Globus pallidus (tissue), 1 donor: ENCODE measurements at regions not wholly inside any gene's neighbourhood (a gene's known extent, or its start where the extent isn't known, plus 50 kb on each side); places are given as distances from the start of the nearest gene placed in this dataset.
"Not testable (repeated sequence)": the region's sequence is repeated elsewhere in the genome, so short reads cannot be mapped to it uniquely, and the experiment has no call there.

Source experiments
- DNase-seq: peaks from one replicate; pipeline ENCODE4 v3.0.0-alpha.2; 2015; ENCODE audit warnings: low spot score

DNA sequence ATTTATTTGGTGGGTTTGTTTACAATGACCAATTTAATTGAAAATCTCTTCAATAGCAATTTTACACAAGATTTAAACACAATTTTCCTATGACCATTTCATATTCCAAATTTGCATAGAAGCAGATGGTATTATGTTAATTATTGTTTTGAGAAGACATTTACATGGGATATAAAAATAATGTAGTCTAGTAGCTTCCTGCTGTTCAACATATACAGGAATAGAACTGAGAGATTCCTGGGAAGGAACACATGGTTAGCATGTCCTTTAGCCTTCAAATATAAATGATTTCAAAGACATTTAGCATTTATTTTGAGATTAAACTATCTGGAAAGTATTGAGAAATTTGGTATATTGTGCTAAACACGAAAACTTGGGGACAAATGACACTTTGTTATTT lies 129.6 kb downstream of the KCNE4 start:
- no peak for DNase-seq

DNA sequence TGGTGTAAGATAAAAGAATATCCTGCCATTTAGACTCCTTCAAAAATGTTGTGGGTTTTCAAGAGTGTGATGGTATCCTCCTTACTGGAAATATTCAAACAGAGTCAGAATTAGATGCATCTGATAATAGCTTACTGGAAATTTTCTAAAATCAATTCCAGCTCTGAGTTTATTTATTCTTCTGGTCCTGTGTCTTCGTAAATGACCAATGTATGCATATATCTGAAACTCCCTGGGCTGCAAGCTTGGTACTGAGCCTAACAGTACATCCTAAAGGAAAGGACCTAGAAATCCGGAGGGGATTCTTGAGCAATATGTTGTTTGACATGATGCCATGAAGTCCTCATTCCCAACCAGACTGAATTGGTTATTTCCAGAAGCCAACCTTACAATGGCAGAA lies 130.4 kb downstream of the KCNE4 start:
- DNase-seq: no peak

DNA sequence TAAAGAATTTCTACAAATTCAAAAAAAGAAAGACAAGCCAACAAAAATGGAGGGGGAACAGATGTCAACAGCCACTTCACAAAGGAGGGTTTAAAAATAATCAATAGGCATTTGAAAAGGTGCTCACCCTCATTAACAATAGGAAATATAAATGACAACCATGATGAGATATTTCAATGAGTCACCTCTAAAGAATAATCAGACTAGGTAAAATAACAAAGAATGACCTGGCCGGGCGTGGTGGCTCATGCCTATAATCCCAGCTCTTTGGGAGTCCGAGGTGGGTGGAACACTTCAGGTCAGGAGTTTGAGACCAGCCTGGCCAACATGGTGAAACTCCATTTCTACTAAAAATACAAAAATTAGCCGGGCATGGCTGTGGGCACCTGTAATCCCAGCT lies 133.6 kb downstream of the KCNE4 start:
- DNase-seq: no peak

DNA sequence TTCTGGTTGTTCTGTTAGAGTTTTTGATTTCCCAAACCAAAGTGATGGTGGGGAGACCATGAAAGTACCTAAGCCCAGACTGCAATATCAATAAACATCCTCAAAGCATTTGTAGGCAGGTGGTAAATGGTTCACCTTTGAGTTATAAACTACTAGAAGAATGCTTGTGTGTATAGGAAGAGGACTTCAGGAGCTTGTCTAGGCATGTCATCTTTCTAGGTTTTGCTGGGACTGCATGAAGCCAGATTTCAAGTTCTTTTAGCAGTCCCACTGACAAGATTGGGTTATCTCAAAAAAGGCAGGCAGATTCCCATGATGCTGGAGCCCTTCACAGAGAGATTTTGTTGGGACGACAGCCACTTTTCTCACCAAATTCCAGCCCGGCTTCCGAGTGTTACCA lies 135.3 kb downstream of the KCNE4 start:
- DNase-seq: no peak

DNA sequence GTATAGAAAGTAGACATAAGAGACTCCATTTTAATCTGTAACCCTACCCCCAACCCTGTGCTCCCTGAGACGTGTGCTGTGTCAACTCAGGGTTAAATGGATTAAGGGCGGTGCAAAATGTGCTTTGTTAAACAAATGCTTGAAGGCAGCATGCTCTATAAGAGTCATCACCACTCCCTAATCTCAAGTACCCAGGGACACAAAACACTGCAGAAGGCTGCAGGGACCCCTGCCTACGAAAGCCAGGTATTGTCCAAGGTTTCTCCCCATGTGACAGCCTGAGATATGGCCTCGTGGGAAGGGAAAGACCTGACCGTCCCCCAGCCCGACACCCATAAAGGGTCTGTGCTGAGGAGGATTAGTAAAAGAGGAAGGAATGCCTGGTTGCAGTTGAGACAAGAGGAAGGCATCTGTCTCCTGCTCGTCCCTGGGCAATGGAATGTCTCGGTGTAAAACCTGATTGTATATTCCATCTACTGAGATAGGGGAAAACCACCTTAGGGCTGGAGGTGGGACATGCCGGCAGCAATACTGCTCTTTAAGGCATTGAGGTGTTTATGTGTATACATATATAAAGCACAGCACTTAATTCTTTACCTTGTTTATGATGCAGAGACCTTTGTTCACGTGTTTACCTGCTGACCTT lies 138.7 kb downstream of the KCNE4 start:
- DNase-seq: not testable (repeated sequence)

DNA sequence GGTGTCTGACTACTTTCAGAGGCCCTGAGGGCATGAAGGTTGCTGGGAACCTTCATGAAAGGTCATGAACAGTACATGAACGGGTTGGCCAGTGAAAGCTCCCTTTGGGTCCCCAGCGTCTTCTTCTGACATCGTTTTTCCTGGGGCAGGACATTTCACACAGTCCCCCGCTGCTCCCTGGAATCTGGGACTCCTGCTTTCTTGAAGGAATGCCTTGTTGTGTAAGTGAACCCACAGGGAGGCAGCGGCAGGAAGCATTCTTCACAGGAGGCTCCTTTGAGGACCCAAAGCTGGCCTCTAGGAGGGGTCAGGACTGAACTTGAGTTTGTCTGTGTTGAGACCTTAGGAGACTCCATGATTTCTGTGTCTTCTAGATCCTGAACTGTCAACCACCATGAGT lies 144.3 kb downstream of the KCNE4 start:
- no peak for DNase-seq

DNA sequence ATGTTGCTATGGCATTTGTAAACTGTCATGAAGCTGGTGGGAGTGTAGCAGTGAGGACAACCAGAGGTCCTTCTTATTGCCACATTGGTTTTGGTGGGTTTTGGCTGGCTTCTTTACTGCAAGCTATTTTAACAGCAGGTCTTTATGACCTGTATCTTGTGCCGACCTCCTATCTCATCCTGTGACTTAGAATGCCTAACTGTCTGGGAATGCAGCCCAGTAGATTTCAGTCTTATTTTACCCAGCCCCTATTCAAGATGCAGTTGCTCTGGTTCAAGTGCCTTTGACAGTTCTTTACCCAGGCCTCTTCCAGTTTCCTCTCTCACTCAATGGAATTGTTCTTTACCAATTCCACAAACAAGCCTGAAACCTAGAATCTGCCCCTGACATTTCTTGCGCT lies 145.1 kb downstream of the KCNE4 start:
- no peak for DNase-seq

DNA sequence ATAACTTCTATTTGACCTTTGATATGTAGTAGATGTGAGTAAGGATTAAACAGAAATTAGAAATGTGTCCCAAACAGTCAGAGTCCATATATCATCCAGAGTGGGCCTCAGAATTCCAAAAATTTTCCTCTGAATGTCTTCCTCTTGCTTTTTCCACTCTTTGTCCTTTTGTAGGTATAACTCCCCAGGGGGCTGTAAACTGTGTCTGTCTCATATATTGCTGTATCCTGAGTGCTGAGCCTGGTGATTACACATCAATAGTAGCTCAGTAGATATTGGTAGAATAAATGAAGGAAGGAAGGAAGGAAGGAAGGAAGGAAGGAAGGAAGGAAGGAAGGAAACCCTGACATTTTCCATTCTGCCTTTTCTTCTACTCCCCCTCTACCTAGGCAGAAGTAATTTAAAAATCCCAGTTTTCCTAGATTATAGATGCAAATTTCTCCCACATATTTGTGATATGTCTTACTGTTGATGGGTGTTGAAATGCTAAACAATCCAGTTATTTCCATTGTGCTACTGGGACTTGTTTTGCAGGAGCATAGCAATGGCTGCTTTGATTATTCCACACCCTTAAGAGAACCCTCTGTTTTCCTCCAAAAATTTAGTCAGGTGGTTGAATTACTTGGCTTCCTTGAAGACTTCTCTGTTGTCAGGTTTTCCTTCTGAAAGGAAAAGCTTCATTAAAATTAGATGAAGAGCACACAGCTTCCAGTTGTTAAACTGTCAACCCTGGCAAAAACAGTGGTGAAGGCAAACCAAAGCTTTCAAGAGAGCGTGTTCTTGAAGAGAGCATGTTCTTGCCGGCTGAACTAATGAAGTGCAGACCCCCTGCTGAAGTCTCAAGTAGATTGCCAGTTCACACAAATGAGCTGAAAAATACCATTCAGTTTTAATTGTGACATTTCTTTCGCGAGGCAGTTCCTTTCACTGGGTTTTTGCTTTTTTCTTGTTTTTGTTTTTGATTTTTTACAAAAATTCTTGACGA lies 147.8 kb downstream of the KCNE4 start:
- no peak for DNase-seq

DNA sequence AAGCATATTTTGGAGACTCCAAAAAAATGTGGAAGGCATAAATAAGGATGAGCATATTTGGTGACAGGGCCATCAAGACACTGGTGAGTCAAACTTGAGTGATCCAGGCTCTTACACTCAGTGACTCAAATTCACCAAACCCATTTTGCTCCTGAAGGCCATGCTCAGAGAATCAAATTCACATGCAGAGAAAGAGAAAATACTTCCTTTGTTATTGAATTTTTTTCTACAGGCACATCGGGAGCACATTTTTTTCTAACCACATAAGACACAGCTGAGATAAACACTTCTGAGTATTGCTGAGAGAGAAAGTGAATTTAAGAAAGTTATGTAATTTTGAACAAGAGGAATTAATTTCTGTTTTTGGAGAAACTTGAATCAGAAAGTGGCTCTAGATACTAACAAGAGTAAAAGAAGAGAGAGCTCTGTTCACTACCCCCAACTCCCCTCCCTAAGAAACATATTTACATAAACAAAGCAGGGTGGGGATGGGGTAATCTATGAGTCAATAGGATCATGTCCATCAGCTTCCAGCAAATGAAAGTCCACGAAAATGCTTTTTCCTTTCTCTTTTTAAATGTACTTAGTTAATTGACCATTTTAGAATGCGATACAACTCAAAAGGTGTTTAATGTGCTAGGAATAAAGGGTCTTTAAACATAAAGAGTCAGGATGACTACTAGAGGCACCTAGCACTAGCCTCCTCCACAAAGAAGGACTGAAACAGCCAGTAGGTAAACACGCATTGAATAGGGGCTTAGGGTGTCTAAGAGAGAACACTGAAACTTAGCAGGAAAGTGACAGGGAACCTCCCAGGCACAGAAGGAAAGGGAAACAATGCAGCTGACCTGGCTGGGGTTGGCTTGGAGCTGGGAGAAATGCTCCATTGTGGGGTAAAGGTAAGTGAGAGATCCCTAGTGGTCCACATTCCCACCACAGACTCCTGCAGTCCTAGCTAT lies 152.3 kb downstream of the KCNE4 start:
- no peak for DNase-seq

DNA sequence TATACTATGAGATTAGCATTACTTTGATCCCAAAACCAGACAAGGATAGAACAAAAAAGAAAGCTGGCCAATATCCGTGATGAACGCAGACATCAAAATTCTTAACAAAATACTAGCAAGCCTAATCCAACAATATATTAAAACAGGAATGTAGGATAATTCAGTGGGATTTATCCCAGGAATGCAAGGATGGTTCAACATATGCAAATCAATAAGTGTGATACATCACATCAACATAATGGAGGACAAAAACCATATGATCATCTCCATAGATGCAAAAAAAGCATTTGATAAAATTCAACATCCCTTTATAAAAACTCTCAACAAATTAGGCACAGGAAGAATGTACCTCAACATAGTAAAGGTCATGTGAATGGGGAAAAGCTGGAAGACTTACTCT lies 158.5 kb downstream of the KCNE4 start:
- DNase-seq: no peak

DNA sequence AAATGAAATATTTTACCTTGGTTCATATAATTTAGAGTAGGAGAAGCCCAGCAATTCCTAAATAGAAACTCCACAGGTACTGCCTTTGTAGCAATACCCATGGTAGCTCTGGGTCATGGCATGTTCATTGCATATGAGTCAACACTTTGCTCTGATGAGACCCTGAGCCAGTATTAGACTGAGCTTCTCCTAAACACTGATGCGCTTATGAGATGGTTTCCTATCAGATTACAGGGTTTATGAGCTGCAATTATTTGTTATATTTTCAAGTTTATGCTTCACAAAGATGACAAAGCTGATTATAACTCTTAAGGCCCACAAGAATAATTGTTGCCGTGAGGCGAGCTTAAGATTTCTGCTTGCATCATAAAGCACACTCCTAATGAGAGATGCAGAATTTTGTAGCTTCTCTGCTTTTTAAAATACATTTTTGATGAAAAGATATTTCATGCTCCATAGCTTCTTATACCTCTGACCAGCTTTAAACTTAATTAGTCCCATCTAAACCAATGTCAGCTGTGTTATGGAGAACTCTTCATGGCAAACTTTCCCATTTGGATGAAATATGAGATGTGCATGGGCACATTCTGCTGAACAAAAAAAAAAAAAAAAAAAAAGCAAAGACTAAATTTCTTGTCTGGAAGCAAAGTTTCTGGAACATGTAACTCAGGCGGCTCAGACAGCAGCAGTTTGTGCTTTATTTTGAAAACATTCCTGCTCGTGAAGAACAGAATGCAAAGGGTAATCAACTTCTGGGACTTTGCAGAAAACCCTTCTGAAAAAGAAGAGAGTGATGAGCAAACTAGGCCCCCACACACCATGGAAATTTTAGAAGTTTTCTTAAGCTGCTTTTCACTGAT lies 162.6 kb downstream of the KCNE4 start:
- DNase-seq: no peak

DNA sequence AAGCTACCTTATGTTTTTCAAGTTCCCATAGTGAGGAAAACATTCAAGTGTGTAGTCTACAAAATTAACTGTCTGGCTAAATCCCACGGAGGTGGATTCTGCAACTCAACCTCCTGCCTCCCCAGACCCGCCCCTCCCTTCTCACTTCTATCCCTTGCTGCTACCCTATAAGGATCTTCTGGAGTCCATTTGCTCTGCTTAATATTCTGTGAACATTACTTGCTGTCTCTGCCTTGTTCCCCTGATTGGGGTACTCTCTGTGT lies 163.2 kb downstream of the KCNE4 start:
- DNase-seq: no peak

DNA sequence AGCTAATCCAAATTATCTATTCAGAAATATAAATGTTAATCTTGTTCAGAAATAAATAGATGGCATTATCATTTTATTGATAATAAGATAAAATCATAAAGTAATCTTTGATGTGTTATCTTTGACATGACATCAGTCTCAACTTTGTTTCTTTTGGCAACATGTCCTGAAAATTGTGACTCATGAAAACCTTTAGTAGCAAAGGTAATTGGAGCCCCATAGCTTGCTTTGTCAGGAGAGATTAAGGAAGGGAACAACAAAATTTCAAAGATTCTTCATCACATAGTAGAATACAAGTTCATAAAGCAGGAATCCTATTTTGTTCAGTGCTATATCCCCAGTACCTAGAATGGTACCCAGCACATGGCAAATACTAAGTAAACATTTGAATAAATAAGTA lies 165.4 kb downstream of the KCNE4 start:
- no peak for DNase-seq

DNA sequence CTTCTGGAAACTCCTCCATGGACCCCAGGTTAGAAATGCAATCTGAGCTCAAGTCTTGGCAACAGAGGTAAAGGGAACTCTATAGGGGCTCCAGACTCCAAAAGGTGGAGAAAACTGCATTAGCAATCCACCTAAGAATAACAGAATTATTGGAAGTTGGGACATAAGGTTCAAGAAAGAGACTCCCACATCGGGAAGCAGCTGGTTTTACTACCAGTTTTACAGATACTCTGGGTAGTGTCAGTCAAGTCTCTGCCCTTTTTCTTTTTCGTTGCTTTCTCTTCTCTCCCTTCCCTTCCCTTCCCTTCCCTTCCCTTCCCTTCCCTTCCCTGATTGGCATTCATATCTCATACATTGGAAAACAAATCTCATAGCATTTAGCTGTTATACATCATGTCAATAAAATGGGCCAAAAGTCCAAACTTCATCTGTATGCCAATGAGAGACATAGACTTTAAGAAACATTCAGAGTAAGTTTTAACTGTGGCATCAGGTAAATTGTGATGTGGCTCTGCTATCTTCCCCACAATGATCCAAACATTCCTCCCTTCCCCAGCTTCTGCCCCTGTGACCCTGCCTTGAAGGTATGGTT lies 166.7 kb downstream of the KCNE4 start:
- DNase-seq: no peak

DNA sequence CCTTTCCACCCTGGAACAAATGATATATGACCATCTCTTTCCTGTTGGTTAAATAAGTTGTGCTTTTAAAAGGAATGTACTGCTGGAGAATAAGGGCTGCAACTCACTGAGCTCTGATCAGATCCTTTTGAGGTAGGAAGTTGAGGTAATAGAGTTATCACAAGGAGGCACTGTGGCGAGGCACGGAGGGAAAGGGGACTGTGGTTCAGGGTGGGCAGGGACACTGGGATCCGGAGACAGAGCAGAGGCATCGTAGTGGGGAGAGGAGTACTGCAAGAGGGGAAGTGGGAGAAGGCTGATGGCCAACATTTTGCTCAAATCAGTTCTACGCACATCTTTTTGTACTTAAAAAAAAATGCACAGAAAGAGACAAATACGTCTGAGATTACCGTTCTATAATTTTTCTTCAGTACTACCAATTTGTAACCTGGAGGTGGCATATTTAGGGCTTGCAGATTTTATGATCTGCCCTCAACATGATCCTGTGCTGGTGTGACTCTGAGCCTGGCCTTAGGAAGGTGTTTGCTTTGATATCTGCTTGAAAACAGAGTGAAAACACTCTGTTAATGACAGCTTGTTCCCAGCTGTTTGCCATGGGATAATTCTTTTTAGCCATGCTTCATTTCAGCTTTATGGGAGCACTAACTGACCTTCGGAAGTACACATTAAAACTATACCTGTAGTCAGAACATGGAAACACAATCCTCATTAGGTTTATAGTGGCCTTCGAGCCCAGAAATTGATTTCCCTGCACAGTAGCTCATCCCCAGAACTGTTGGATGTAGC lies 168.1 kb downstream of the KCNE4 start:
- DNase-seq: no peak

DNA sequence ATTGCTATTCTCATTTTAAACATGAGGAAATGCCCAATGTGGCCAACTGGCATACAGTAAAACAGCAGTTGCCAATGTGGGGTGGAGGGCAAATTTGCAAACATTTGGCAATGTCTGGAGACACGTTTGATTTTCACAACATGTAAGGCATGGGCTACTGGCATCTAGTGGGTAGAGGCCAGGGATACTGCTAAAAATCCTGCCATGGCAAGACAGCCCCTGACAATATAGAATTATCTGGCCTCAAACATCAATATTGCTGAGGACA lies 168.6 kb downstream of the KCNE4 start:
- no peak for DNase-seq

DNA sequence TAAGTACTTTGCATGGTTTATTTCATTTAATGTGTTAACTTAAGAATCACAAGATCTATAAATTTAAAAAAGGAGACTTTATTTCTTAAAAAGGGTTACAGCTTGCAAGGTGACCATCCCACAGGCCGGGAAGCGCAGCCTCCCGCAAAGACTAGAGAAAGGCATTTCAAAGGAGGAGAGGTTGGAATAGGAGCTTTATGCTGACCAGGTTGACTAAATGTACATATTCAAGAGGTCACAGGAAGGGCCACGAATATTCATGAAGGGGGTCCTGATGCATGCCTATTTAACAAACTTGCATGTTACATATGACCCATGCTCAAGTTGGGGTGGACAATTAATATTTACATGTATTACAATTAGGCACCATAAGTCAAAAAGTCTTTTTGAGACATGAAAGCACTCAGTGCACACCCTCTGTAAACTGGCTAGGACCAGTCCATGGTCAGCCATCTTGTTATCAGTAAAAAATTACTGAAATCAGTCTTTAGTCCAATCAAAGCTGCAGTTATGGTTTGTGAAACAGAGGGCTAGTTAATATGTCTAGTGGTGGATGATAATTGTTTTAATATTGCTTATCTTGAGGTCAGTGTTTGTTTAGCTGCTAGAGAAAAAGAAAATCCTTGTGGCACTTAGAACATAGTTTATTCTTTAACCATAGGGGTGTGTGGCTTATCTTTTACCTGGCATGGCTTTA lies 169.3 kb downstream of the KCNE4 start:
- no peak for DNase-seq

DNA sequence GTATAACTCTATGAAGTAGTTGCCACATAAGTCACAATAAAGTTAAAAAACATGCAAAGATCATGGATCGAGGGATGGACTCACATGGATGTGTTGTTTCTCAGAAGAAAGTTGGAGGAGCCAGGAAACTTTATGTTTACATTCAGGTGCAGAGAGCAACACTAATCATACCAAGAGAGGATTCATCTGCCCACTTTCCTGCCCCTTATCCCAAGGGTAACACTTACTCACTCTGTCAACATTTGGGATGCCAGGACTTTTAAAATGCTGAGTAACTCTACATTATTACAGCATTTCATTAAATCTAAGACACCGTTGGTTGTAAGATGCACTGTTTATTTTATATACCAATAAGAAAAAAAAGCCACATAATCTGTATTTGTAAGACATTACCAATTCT lies 170.4 kb downstream of the KCNE4 start:
- DNase-seq: no peak

DNA sequence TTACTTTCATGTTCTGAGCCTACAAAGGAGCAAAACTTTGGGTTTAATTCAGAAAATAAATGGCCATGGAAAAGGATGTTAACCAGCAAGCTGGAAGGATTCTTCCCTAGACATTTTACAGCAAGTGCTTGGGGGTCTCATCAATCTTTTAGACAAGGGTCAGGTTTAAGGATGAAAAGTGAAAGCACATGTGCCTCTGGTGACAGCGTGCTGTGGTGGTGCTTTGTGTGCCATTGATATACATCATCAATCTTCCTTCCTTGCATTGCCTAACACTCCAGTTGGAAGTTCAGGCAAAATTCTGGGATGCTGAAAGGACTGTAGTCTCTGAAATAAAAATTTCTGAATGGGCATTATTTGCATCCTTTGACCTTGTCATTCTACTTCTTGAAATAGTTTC lies 171.2 kb downstream of the KCNE4 start:
- no peak for DNase-seq

DNA sequence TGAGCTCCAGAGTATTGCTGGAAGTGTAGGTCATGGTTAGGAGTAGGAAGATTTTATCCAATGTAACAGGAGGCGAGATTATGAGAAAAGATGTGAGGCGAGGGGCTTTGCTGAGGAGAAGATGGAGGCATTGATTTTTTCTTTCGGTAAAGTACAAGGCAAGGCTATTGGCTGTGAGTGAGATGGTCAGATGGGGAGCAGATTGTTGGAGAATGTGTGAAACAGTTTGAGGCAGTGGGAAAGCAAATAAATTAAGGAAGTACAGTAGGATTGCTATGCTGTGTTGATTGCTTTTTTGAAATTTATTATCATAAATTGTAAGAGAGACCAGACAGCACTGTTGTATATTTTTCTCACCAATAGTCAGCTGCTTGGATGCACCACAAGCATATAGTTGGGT lies 173.3 kb downstream of the KCNE4 start:
- DNase-seq: no peak
